ENCODE measurements at regions not wholly inside any gene's neighbourhood (a gene's known extent, or its start where the extent isn't known, plus 50 kb on each side); places are given as distances from the start of the nearest gene placed in this dataset.

DNA sequence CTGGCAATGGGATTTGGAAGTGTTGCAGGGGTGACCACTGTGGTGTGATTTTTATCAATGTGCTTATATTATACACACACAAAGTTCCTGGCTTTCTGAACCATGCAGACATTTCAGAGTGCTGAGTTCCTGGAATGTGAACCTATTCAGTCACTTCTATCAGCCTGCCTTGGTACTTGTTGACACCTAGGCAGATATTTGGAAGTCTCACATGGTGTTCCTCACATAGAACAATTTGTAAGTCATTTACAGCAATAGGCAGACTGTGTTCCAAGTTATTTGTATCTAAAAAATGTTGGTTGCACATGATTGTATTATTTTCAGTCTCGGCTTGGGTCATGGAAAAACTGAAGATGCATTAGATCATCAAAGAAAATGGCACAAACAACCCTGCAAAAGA, 182.2 kb downstream of the SREK1 start:
- intact Hi-C loops (cut with DNase I; ENCODE audit: low total_unique reads) (no loop called here), in situ Hi-C loops (cut with MboI; ENCODE audit: low pct_ligation_motif_present in 1 of 4, low pct_unique_long_range_greater_than_20kb in 1 of 4, low sequenced_read_pairs in 3 of 4) (no loop called here)
- WGBS, 2 donors (ENCODE audit: low coverage in 1 of 2), result 68 to 70% methylated on average over 1 of the region's 1 CpG

DNA sequence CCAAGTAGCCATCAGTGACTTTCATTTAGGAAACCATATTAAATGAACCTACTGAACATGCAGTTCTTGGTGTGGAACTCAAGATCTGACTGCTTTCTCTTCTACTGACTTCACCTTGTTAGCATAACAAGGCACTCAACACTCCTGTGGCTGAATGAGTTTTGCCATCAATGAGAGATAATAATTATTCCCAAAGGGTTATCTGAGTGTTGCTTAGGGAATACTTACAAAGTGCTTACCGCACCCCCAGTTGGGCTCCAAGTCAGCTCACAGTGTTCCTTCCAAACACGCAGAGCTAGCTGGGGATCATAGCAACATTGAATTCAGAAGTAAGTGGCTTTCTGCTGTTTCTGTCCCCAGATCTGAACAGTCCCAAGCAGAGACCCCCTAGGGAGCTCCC, 182.9 kb downstream of the SREK1 start:
- Histone ChIP-seq H3K4me3 (no peak overlapping the region), H3K27ac (no peak overlapping the region), H3K27me3 (no peaks in the 10 kb centered on the region), H3K36me3 (no peaks in the 10 kb centered on the region), H3K9me3 (no peaks in the 10 kb centered on the region), H3K4me1 (no peaks in the 10 kb centered on the region)
- in situ Hi-C loops (cut with MboI; ENCODE audit: low pct_ligation_motif_present in 1 of 4, low pct_unique_long_range_greater_than_20kb in 1 of 4, low sequenced_read_pairs in 3 of 4) (no loop called here), intact Hi-C loops (cut with DNase I; ENCODE audit: low total_unique reads) (no loop called here)
- no peak for DNase-seq
- TF ChIP-seq, protein P1, sequence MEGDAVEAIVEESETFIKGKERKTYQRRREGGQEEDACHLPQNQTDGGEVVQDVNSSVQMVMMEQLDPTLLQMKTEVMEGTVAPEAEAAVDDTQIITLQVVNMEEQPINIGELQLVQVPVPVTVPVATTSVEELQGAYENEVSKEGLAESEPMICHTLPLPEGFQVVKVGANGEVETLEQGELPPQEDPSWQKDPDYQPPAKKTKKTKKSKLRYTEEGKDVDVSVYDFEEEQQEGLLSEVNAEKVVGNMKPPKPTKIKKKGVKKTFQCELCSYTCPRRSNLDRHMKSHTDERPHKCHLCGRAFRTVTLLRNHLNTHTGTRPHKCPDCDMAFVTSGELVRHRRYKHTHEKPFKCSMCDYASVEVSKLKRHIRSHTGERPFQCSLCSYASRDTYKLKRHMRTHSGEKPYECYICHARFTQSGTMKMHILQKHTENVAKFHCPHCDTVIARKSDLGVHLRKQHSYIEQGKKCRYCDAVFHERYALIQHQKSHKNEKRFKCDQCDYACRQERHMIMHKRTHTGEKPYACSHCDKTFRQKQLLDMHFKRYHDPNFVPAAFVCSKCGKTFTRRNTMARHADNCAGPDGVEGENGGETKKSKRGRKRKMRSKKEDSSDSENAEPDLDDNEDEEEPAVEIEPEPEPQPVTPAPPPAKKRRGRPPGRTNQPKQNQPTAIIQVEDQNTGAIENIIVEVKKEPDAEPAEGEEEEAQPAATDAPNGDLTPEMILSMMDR (IDR thresholded peaks at IDR 0.05), result no peak
- TF ChIP-seq EP300 (IDR thresholded peaks at IDR 0.05; ENCODE audit: low read depth), result no peak
- TF ChIP-seq POLR2AphosphoS5 (IDR thresholded peaks at IDR 0.05), result no peak
- TF ChIP-seq POLR2A (IDR thresholded peaks at IDR 0.05), result no peak
- WGBS, 2 donors (ENCODE audit: low coverage in 1 of 2), result 80 to 96% methylated on average over 1 to 2 of the region's 2 CpGs

More for the DNA sequence above, 182.2 kb downstream of the SREK1 start:
- no peaks in the 10 kb centered on the region for H3K9me3 ChIP-seq
- no peak for DNase-seq
- H3K4me3 ChIP-seq, result no peak overlapping the region
- no peak overlapping the region for H3K27ac ChIP-seq
- no peak for TF ChIP-seq POLR2AphosphoS5 (IDR thresholded peaks at IDR 0.05)
- TF ChIP-seq EP300 (IDR thresholded peaks at IDR 0.05; ENCODE audit: low read depth), result no peak
- TF ChIP-seq, protein P1 (IDR thresholded peaks at IDR 0.05), result no peak
- TF ChIP-seq POLR2A (IDR thresholded peaks at IDR 0.05), result no peak
- H3K27me3 ChIP-seq, result no peaks in the 10 kb centered on the region
- no peaks in the 10 kb centered on the region for H3K4me1 ChIP-seq
- no peaks in the 10 kb centered on the region for H3K36me3 ChIP-seq

- Histone ChIP-seq H3K4me1 (no peaks in the 10 kb centered on the region), H3K9me3 (no peaks in the 10 kb centered on the region), H3K4me3 (no peak overlapping the region), H3K27ac (no peak overlapping the region), H3K27me3 (no peaks in the 10 kb centered on the region), H3K36me3 (no peaks in the 10 kb centered on the region)
- no peak for TF ChIP-seq POLR2AphosphoS5 (IDR thresholded peaks at IDR 0.05)
- TF ChIP-seq EP300 (IDR thresholded peaks at IDR 0.05; ENCODE audit: low read depth), result no peak
- TF ChIP-seq, protein P1 (IDR thresholded peaks at IDR 0.05), result no peak
- TF ChIP-seq POLR2A (IDR thresholded peaks at IDR 0.05), result no peak
- in situ Hi-C loops (cut with MboI; ENCODE audit: low pct_ligation_motif_present in 1 of 4, low pct_unique_long_range_greater_than_20kb in 1 of 4, low sequenced_read_pairs in 3 of 4) (no loop called here), intact Hi-C loops (cut with DNase I; ENCODE audit: low total_unique reads) (no loop called here)
- 78 to 100% methylated on average over 2 to 3 of the region's 3 CpGs for WGBS, 2 donors (ENCODE audit: low coverage in 1 of 2)
- DNase-seq, result no peak
These were observed 185.0 kb downstream of the SREK1 start for GRCh38 chr5:66329078-66329477.

DNA sequence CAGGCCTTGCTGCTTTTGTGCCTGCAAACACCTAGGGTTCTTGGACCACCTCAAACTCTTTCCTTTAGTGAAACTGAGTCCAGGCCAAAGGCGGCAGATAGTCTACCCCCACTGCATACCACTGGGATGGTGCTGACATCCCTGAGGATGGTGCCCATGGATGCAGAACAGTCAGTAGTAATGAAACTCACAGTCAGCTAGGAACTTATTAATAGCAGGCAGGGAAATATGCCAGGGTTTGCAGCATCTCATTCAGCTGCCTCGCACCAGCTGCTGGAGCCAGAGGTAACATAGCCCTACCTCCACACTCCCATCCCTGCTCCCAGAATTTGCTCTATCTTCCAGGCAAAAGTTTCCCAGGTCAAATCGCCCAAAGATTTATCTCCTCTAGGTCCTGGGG, 189.1 kb downstream of the SREK1 start:
- H3K4me3 ChIP-seq, result no peak overlapping the region
- DNase-seq, result no peak
- H3K36me3 ChIP-seq, result no peaks in the 10 kb centered on the region
- no peak overlapping the region for H3K27ac ChIP-seq
- in situ Hi-C loops (cut with MboI; ENCODE audit: low pct_ligation_motif_present in 1 of 4, low pct_unique_long_range_greater_than_20kb in 1 of 4, low sequenced_read_pairs in 3 of 4), result no loop called here
- WGBS, 2 donors (ENCODE audit: low coverage in 1 of 2), result 13 to 74% methylated on average over 1 to 3 of the region's 3 CpGs
- TF ChIP-seq, protein P1 (IDR thresholded peaks at IDR 0.05), result no peak
- TF ChIP-seq POLR2A (IDR thresholded peaks at IDR 0.05), result no peak
- TF ChIP-seq POLR2AphosphoS5 (IDR thresholded peaks at IDR 0.05), result no peak
- TF ChIP-seq EP300 (IDR thresholded peaks at IDR 0.05; ENCODE audit: low read depth), result no peak
- H3K9me3 ChIP-seq, result no peaks in the 10 kb centered on the region
- intact Hi-C loops (cut with DNase I; ENCODE audit: low total_unique reads), result no loop called here
- H3K27me3 ChIP-seq, result no peaks in the 10 kb centered on the region
- H3K4me1 ChIP-seq, result no peaks in the 10 kb centered on the region
